KMS-11 (cell line): ENCODE measurements at regions not wholly inside any gene's neighbourhood (a gene's known extent, or its start where the extent isn't known, plus 50 kb on each side); places are given as distances from the start of the nearest gene placed in this dataset.

Experiments used
- H2AFZ ChIP-seq: fragments of 200-600 bp; sonication (generic); 2 replicates; pipeline ENCODE4 v1.6.1; 2016; ENCODE audit warnings: antibody characterized with exemption, mixed run types, low read depth
- H3K27ac ChIP-seq: fragments of 200-600 bp; sonication (generic); 2 replicates; pipeline ENCODE4 v1.6.1; 2016; ENCODE audit warnings: mild to moderate bottlenecking, mixed run types
- H3K27me3 ChIP-seq: fragments of 200-600 bp; sonication (generic); 2 replicates; pipeline ENCODE4 v1.6.1; 2017; ENCODE audit warnings: mild to moderate bottlenecking, low read depth, mixed run types, moderate library complexity; ENCODE audit not compliant: insufficient read depth
- H3K36me3 ChIP-seq: fragments of 200-600 bp; sonication (generic); 2 replicates; pipeline ENCODE4 v1.6.1; 2017; ENCODE audit warnings: mild to moderate bottlenecking, mixed run types; ENCODE audit not compliant: insufficient read depth
- H3K4me1 ChIP-seq: fragments of 200-600 bp; sonication (generic); 2 replicates; pipeline ENCODE4 v1.6.1; 2016; ENCODE audit warnings: mild to moderate bottlenecking, low read depth, mixed run types; ENCODE audit not compliant: poor library complexity, severe bottlenecking
- H3K4me2 ChIP-seq: fragments of 200-600 bp; sonication (generic); 2 replicates; pipeline ENCODE4 v1.7.0; 2016; ENCODE audit warnings: mild to moderate bottlenecking, mixed run types
- H3K4me3 ChIP-seq: fragments of 200-600 bp; sonication (generic); IDR thresholded peaks from 2 replicates; pipeline ENCODE4 v1.6.1; 2017; ENCODE audit warnings: low read depth, low read length, mixed read lengths; ENCODE audit not compliant: insufficient read depth
- H3K79me2 ChIP-seq: fragments of 200-600 bp; sonication (generic); 2 replicates; pipeline ENCODE4 v1.6.1; 2016; ENCODE audit warnings: low read depth, mixed run types; ENCODE audit not compliant: insufficient read depth
- H3K9ac ChIP-seq: fragments of 200-600 bp; sonication (generic); 2 replicates; pipeline ENCODE4 v1.6.1; 2016; ENCODE audit warnings: mild to moderate bottlenecking, mixed run types
- H4K20me1 ChIP-seq: fragments of 200-600 bp; sonication (generic); 2 replicates; pipeline ENCODE4 v1.6.1; 2016; ENCODE audit warnings: mild to moderate bottlenecking, mixed run types; ENCODE audit not compliant: insufficient read depth
- CTCF ChIP-seq: fragments of 200-600 bp; sonication (generic); conservative IDR thresholded peaks from 2 replicates; pipeline ENCODE4 v1.6.1; 2017; ENCODE audit warnings: low read depth, mild to moderate bottlenecking, antibody characterized with exemption, low read length, moderate library complexity, mixed read lengths

DNA sequence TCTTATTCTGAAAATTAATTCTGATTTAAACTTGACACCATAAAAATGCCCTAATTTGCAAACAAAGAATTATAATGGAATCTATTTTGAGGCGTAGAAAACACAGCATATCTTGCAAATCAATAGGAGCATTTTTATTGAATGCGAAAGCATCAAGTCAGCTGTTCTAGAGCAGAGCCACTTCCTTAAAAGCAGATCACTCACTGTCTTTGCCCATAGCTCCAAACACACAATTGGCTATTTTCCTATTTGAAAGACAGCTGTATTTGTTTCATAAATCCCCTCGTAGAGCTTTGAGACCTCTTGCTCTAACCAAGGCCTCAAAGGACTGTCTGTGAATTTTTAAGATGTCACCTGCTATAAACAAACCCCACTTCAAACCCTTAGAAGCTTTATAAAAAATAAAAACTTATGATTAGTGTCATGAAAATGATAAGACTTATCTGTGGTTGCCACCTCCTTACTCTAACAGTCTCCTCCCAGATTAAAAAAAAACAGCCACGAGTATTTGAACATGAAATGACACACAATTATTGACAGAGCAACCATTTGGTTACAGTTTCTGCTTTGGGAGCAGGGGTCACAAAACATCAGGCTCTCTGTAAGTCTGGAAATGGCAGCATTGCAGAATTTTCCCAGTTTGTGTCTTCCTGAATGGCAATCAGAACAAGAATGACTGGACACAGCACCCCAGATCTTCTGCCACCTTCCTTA lies 75.6 kb upstream of the RASEF start:
- H4K20me1 ChIP-seq = no peaks in the 10 kb centered on the region
- H3K4me1 ChIP-seq = no peaks in the 10 kb centered on the region
- no peaks in the 10 kb centered on the region for H3K36me3 ChIP-seq
- no peak overlapping the region for H3K9ac ChIP-seq
- TF ChIP-seq CTCF = no peak
- no peak overlapping the region for H3K4me3 ChIP-seq
- H3K27ac ChIP-seq = no peak overlapping the region
- H2AFZ ChIP-seq = no peak overlapping the region
- H3K79me2 ChIP-seq = no peaks in the 10 kb centered on the region
- no peak overlapping the region for H3K4me2 ChIP-seq
- no peaks in the 10 kb centered on the region for H3K27me3 ChIP-seq

DNA sequence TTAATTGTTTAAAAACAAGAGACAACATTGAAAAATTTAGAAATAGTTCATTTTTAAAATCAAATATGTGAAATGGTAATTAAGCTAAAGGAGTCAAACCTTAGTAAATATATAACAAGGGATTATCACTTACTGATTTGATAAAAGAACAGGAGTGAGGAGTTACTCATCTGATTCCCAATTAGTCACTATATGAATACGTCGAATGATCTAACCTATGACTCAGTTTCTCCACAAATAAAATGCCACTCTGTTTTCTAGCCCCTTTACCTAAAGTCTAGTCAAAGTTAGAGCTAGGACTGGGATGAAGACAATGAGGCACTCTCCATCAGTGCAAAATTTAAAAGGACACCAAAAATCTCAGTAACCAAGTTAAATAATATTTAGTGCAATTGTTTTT lies 70.4 kb upstream of the RASEF start:
- no peaks in the 10 kb centered on the region for H3K79me2 ChIP-seq
- no peak overlapping the region for H3K4me2 ChIP-seq
- H3K4me3 ChIP-seq = no peak overlapping the region
- no peaks in the 10 kb centered on the region for H3K36me3 ChIP-seq
- no peak overlapping the region for H2AFZ ChIP-seq
- H3K27ac ChIP-seq = no peak overlapping the region
- no peaks in the 10 kb centered on the region for H3K27me3 ChIP-seq
- H3K4me1 ChIP-seq = no peaks in the 10 kb centered on the region
- no peak for TF ChIP-seq CTCF
- H3K9ac ChIP-seq = no peak overlapping the region
- no peaks in the 10 kb centered on the region for H4K20me1 ChIP-seq

GRCh38 chr9:83132768-83133167 lies 69.8 kb upstream of the RASEF start:
- H3K4me3 ChIP-seq = no peak overlapping the region
- no peaks in the 10 kb centered on the region for H3K27me3 ChIP-seq
- no peaks in the 10 kb centered on the region for H3K36me3 ChIP-seq
- no peak overlapping the region for H3K27ac ChIP-seq
- no peaks in the 10 kb centered on the region for H3K4me1 ChIP-seq
- H4K20me1 ChIP-seq = no peaks in the 10 kb centered on the region
- H2AFZ ChIP-seq = no peak overlapping the region
- H3K79me2 ChIP-seq = no peaks in the 10 kb centered on the region
- TF ChIP-seq CTCF = no peak
- H3K9ac ChIP-seq = no peak overlapping the region
- no peak overlapping the region for H3K4me2 ChIP-seq

DNA sequence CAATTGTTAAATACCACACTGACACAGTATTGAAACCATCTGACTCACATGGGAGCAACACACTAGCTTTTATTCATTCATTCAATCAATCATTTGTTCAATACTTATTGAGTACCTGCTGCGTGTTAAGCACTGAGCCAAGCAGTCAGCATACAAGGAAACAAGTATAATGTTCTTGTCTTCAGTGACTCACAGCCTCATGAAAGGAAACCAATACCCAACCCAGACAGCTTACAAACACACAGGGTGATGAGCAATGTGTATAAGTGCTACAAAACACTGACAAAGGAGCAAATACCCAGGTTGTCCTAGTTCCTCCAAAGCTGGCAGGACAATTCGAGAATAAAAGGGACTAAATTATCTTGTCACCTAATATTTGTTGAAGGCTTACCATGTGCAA lies 67.6 kb upstream of the RASEF start:
- Histone ChIP-seq H3K4me1 (no peaks in the 10 kb centered on the region), H3K9ac (no peak overlapping the region), H3K4me2 (no peak overlapping the region), H2AFZ (no peak overlapping the region), H3K27ac (no peak overlapping the region), H3K27me3 (no peaks in the 10 kb centered on the region), H4K20me1 (no peaks in the 10 kb centered on the region), H3K4me3 (no peak overlapping the region), H3K79me2 (no peaks in the 10 kb centered on the region), H3K36me3 (no peaks in the 10 kb centered on the region)
- TF ChIP-seq CTCF = no peak
